A673 (cell line): ENCODE measurements at regions not wholly inside any gene's neighbourhood (a gene's known extent, or its start where the extent isn't known, plus 50 kb on each side); places are given as distances from the start of the nearest gene placed in this dataset.

Experiments used
- BruUV-seq: library from RNA; stranded (reverse); fragments of 400-500 nt; replicated peaks from 2 replicates; lab custom pipeline; 2021; lab: Mats Ljungman, UMichigan
- CTCF ChIA-PET: fragments of 300-600 bp; sonication (Branson Sonifier 250); formaldehyde crosslinking; loops from one replicate; lab custom pipeline; 2022; ENCODE audit warnings: antibody characterized with exemption; lab: Charles Lee
- POLR2A ChIA-PET: fragments of 300-600 bp; sonication (Branson Sonifier 250); formaldehyde crosslinking; loops from one replicate; lab custom pipeline; 2022; ENCODE audit warnings: antibody characterized with exemption; ENCODE audit not compliant: low non-redundant PET; lab: Charles Lee
- DNase-seq: peaks from one replicate; pipeline ENCODE4 v3.0.0-alpha.2; 2015; ENCODE audit warnings: low spot score
- H3K27ac ChIP-seq: fragments of 200-600 bp; sonication (generic); 2 replicates; pipeline ENCODE4 v1.5.1; 2016; ENCODE audit warnings: mixed run types, low read depth, mild to moderate bottlenecking, mixed read lengths, antibody characterized with exemption, low read length; ENCODE audit not compliant: poor library complexity, severe bottlenecking
- H3K27me3 ChIP-seq: fragments of 200-600 bp; sonication (generic); replicated peaks from 2 replicates; pipeline ENCODE4 v1.6.1; 2017; ENCODE audit warnings: mixed run types, low read depth, mild to moderate bottlenecking, mixed read lengths, antibody characterized with exemption, low read length; ENCODE audit not compliant: insufficient read depth, poor library complexity
- H3K36me3 ChIP-seq: fragments of 200-600 bp; sonication (generic); 2 replicates; pipeline ENCODE4 v1.6.1; 2016; ENCODE audit warnings: mixed run types, mild to moderate bottlenecking, mixed read lengths, antibody characterized with exemption, low read length; ENCODE audit not compliant: insufficient read depth, poor library complexity, severe bottlenecking
- H3K4me1 ChIP-seq: fragments of 200-600 bp; sonication (generic); 2 replicates; pipeline ENCODE4 v1.6.1; 2017; ENCODE audit warnings: mixed run types, mild to moderate bottlenecking, mixed read lengths, antibody characterized with exemption, low read length; ENCODE audit not compliant: insufficient read depth, poor library complexity, severe bottlenecking
- H3K4me3 ChIP-seq: fragments of 200-600 bp; sonication (generic); 2 replicates; pipeline ENCODE4 v1.5.1; 2016; ENCODE audit warnings: low read depth, mixed run types, mild to moderate bottlenecking, mixed read lengths, low read length; ENCODE audit not compliant: poor library complexity, severe bottlenecking
- H3K9me3 ChIP-seq: fragments of 200-600 bp; sonication (generic); 2 replicates; pipeline ENCODE4 v1.6.1; 2016; ENCODE audit warnings: mixed run types, low read depth, mild to moderate bottlenecking, mixed read lengths, antibody characterized with exemption, low read length; ENCODE audit not compliant: poor library complexity, severe bottlenecking
- EZH2 ChIP-seq: fragments of 200-600 bp; sonication (generic); IDR thresholded peaks from 2 replicates; pipeline ENCODE4 v1.6.1; 2017; ENCODE audit warnings: borderline replicate concordance, low read depth, mild to moderate bottlenecking, mixed read lengths, antibody characterized with exemption, low read length; ENCODE audit not compliant: poor library complexity, severe bottlenecking
- intact Hi-C: fragments of 100-400 bp; cut with micrococcal nuclease; formaldehyde crosslinking; loops from one replicate; pipeline ENCODE4 v1.10.0; 2022; ENCODE audit not compliant: unreplicated experiment
- TF ChIP-seq, protein P1 (sequence below): fragments of 300-800, 200-600 bp; sonication (generic); conservative IDR thresholded peaks from 2 replicates; pipeline ENCODE4 v1.5.1; 2017; ENCODE audit warnings: low read depth, mild to moderate bottlenecking, antibody characterized with exemption, low read length, moderate library complexity, mixed read lengths

DNA sequence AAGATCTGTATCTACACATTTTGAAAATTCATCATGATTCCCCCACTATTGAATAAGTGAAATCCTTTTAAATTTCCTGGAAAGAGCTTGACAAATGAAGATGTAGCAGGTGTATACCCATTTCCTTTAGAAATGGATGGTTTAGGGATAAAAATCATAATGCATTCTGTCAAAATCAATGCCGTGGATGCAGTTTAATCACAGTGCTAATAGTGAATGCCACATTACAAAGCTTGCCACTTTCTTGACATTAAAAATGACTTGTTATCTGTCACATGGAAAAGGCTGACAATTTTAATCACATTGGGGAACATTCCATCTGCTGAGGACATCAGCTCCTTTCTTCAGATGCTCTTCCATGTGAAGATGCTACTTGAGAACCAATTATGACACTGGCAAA is 229.6 kb downstream of the GPAM start:
- CTCF ChIA-PET, result no interaction called here
- TF ChIP-seq, protein P1, sequence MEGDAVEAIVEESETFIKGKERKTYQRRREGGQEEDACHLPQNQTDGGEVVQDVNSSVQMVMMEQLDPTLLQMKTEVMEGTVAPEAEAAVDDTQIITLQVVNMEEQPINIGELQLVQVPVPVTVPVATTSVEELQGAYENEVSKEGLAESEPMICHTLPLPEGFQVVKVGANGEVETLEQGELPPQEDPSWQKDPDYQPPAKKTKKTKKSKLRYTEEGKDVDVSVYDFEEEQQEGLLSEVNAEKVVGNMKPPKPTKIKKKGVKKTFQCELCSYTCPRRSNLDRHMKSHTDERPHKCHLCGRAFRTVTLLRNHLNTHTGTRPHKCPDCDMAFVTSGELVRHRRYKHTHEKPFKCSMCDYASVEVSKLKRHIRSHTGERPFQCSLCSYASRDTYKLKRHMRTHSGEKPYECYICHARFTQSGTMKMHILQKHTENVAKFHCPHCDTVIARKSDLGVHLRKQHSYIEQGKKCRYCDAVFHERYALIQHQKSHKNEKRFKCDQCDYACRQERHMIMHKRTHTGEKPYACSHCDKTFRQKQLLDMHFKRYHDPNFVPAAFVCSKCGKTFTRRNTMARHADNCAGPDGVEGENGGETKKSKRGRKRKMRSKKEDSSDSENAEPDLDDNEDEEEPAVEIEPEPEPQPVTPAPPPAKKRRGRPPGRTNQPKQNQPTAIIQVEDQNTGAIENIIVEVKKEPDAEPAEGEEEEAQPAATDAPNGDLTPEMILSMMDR, result no peak
- no peak for TF ChIP-seq EZH2
- H3K9me3 ChIP-seq, result no peaks in the 10 kb centered on the region
- H3K36me3 ChIP-seq, result no peaks in the 10 kb centered on the region
- DNase-seq, result no peak
- BruUV-seq, result no TSS peak
- no peaks in the 10 kb centered on the region for H3K27me3 ChIP-seq
- H3K4me3 ChIP-seq, result no peak overlapping the region
- intact Hi-C loops, result no loop called here
- POLR2A ChIA-PET, result no interaction called here
- no peak overlapping the region for H3K27ac ChIP-seq
- H3K4me1 ChIP-seq, result no peaks in the 10 kb centered on the region

- Histone ChIP-seq H3K27me3 (no peaks in the 10 kb centered on the region), H3K27ac (no peak overlapping the region), H3K4me1 (no peaks in the 10 kb centered on the region), H3K4me3 (no peak overlapping the region), H3K36me3 (no peaks in the 10 kb centered on the region), H3K9me3 (no peaks in the 10 kb centered on the region)
- no TSS peak for BruUV-seq
- no peak for DNase-seq
- intact Hi-C loops, result no loop called here
- POLR2A ChIA-PET, result no interaction called here
- CTCF ChIA-PET, result no interaction called here
- no peak for TF ChIP-seq EZH2
Measured at GRCh38 chr10:111954386-111954785, 229.2 kb downstream of the GPAM start.

GRCh38 chr10:111956841-111957240 is 226.7 kb downstream of the GPAM start:
- BruUV-seq, result no TSS peak
- DNase-seq, result no peak
- Histone ChIP-seq H3K27ac (no peak overlapping the region), H3K36me3 (no peaks in the 10 kb centered on the region), H3K4me3 (no peak overlapping the region), H3K9me3 (no peaks in the 10 kb centered on the region), H3K4me1 (no peaks in the 10 kb centered on the region), H3K27me3 (no peaks in the 10 kb centered on the region)
- ChIA-PET CTCF (no interaction called here), POLR2A (no interaction called here)
- intact Hi-C loops, result no loop called here
- TF ChIP-seq EZH2, result no peak
- TF ChIP-seq, protein P1, result no peak

DNA sequence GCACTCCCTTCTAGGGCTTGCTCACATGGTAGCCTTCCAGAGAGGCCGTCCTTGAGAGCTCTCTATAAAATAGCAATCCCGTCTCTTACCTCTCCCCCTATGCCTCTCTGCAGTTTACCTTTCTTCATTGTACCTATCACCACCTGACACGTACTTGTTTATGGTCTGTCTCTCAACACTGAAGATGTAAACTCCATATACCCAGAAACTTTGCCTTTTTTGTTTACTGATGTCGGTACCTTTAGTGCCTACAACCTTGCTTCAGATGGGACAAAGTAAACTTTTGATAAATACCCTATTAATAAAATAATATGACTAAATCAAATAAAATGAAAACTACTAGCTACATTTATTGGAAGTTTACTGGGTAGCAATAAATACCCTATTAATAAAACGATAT is 220.6 kb downstream of the GPAM start:
- POLR2A ChIA-PET, result no interaction called here
- Histone ChIP-seq H3K9me3 (peaks cover 4% of the 10 kb centered on the region), H3K4me3 (no peak overlapping the region), H3K4me1 (no peaks in the 10 kb centered on the region), H3K27me3 (peaks cover 7% of the 10 kb centered on the region), H3K36me3 (no peaks in the 10 kb centered on the region), H3K27ac (no peak overlapping the region)
- no peak for TF ChIP-seq EZH2
- TF ChIP-seq, protein P1, result no peak
- CTCF ChIA-PET, result no interaction called here
- no peak for DNase-seq
- no TSS peak for BruUV-seq
- intact Hi-C loops, result no loop called here
